ENCODE measurements at regions not wholly inside any gene's neighbourhood (a gene's known extent, or its start where the extent isn't known, plus 50 kb on each side); places are given as distances from the start of the nearest gene placed in this dataset.

DNA sequence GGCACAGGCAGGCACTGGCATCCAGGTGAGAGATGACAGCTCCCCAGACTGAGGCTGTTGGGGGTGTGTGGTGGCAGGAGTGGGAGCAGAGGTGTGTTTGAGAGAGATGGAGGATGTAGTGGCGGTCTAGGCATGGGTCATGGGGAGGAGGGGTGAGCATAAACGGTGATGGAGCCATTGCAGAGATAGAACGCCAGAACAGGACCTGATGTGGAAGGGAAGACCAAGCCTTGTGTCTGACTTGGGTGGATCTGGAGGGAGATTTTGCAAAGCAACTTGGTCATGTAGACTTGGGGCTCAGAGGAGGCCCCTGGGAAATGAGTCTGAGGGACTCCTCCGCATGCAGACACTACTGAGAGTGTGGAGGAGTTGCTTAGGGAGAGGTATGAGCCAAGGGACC is 50.0 kb upstream of the CLDN5 start:
- no peak for DNase-seq

DNA sequence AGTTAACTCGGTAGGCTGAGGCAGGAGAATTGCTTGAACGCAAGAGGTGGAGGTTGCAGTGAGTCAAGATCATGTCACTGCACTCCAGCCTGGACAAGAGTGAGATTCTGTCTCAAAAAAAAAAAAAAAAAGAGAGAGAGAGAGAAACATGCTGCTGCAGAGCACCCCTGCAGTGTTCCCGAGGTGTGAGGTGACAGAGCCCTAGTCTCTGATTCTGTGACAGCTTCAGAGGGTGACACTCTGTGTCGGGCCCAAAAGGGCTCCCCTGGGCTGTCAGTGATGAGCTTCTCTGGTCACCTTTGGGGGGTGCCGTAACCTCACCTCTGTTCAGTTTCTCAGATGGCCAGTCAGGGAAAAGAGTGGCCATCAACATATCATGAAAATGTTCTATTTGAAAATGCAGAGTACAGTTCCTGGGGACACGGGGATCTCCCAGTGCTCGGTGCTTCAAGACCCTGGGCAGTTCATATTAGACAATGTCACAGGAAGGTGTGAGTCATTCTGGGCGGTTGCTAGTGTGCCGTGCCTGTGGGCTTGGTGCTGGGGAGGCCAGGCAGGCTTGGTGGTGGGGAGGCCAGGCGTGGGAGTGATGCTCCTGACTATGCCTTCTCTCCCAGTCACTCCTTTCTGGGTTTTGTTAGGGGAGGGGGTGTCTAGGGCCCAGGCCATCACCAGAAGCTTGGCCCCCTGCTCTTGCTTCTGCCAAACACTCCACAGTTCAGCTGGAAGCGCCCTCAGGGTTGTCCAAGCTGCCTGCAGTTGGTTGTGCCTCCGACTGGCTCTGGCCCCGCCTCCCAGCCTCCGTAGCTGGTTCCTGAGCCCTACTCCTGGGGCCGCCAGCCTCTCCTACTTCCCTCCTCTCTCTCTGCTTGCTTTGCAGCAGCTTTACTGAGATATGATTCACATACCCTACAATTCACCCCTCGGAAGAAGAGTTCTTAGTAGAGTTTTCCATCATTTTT is 52.5 kb upstream of the CLDN5 start:
- DNase-seq, result no peak

DNA sequence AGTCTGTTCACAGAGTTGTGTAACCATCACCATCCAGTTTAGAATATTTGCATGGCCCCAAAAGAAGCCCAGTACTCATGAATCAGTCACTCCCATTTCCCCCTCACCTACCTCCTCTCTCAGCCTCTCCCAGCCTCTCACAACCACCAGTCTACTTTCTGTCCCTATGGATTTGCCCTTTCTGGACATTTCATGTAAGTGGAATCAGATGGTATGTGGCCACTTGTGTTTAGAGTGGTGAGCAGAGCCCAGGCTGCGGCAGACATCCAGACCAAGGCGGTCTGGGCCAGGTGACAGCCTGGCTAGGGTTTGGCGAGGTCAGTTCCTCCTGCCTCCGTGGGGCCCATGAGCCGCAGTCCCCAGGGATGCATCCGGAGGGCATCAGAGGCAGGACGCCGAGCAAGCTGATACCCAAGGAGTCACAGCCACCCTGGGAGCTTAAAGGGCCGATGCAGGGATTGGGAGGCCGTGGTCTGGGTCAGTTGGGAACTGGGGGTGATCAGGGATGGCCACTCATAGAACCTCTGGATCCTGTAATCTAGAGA is 53.3 kb upstream of the CLDN5 start:
- DNase-seq, result no peak

DNA sequence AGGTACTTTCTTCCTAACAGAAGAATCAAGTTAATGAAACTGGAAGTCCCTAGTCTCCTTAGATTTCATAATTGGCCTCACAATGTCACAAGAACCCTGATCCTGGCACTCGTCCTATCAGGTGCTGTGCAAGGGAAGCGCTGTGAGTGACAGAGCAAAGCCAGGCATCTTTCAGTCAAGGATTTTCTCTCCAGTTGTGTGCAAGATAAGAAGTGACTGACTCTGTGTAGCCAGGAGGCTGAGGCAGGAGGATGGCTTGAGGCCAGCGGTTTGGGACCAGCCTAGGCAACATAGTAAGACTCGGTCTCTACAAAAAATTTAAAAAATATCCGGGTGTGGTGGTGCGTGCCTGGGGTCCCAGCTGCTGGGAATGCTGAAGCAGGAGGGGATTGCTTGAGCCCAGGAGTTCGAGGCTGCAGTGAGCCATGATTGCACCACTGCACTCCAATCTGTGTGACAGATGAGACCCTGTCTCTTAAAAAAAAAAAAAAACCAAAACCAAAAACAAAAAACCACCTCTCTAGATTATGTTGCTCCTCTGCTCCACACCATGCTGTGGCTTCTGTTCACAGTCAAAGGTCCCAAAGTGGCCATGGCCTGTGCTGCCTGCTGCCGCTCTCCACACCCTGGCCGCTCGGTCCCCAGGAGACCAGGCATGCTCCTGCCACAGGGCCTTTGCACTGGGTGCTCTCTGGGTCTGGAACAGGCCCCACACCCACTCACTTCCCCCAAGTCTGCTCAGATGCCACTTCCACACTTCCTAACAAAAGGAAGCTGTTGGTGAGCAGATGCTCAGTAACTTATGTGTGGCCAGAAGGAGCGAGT is 54.2 kb upstream of the CLDN5 start:
- DNase-seq, result no peak

DNA sequence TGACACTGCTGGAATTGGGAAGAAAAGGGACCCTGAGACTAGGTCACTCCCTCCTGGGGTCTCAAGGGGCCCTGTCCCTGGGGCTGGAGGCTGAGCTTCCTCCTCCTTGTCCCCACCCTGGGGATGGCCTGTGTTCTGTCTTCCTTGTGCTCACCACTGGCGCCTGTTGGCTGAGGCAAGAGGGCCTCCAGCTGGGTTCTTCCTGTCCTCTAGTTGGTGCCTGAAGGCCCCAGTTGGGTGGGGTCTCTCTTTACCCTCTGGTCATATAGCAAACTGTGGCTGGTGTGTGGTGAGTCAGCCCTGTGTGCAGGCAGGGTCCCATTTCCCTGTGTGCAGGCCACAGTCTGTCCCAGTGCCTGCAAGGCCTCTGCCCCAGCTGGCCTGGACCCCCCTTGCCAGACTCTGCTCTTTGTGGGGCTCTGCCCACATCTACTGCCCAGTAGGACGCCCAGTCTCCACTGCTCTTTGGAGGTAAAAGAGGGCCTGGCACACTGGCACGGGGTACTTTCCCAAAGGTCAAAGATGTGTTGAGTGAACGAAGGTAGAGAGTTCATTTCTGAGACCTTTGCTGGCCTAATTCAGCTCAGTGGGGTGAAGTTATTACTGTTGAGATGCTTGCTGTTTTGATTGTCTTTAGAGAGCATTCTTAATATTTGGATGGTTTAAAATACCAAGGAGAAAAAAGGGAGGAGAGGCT is 55.1 kb upstream of the CLDN5 start:
- DNase-seq, result no peak

DNA sequence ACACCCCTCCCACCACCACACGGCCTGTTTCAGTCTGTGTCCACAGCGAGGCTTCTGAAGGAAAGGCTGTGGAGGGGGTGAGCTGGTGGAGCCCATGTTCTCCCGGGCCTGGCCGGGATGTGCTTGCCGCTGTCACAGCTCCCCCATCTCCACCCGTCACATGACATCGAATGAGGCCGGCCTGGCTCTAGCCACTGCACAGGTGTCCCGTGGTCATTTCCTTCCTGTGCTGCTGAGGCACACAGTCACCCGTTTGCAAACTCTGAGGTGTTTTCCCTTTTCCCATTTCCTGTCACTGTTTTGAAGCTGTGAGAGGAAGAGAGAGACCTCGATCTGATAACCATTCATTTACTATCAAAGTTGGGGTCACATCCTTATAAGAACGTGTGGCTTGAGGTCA is 55.7 kb upstream of the CLDN5 start:
- no peak for DNase-seq

DNA sequence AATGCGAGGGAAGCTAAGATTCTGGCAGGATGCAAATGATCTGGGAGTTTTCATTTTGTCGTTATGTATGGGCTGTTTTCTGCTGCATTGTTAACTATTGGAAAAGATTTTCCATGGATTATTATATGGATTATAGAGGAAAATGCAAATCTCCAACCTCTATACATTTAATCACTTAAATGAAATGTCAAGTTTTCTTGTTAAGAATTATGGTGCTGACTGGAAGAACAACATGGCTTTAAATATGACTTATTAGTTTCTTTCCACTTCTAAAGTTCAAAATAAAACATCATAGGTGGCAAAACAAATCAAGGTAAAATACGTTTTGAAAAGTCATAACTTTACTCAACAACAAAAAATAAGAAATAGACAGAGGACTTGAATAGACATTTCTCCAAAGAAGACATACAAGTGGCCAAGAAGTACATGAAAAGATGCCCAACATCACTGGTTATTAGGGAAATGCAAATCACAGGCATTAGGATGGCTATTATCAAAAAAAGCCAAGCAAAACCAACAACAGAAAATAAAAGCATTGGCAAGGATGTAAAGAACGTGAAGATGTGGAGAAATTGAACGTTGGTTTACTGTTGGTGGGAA is 56.2 kb upstream of the CLDN5 start:
- DNase-seq, result no peak

DNA sequence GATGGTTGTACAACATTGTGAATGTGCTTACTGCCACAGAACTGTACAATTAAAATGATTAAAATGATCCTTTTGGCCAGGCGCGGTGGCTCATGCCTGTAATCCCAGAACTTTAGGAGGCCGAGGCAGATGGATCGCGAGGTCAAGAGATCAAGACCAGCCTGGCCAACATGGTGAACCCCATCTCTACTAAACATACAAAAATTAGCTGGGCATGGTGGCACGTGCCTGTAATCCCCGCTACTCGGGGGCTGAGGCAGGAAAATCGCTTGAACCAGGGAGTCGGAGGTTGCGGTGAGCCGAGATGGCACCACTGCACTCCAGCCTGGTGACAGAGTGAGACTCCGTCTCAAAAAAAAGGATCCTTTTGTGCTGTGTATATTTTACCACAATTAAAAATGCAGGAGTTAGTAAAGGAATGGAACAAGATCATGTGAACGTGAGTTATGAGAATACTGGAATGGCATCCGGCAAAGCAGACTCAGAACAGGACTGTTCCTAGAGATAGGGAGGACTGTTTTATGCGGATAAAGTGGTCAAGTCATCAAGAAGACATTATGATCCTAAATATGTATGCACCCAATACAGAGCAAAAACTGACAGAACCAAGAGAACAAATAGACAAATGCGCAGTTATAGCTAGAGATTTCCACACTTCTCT is 58.0 kb upstream of the CLDN5 start:
- DNase-seq, result no peak

DNA sequence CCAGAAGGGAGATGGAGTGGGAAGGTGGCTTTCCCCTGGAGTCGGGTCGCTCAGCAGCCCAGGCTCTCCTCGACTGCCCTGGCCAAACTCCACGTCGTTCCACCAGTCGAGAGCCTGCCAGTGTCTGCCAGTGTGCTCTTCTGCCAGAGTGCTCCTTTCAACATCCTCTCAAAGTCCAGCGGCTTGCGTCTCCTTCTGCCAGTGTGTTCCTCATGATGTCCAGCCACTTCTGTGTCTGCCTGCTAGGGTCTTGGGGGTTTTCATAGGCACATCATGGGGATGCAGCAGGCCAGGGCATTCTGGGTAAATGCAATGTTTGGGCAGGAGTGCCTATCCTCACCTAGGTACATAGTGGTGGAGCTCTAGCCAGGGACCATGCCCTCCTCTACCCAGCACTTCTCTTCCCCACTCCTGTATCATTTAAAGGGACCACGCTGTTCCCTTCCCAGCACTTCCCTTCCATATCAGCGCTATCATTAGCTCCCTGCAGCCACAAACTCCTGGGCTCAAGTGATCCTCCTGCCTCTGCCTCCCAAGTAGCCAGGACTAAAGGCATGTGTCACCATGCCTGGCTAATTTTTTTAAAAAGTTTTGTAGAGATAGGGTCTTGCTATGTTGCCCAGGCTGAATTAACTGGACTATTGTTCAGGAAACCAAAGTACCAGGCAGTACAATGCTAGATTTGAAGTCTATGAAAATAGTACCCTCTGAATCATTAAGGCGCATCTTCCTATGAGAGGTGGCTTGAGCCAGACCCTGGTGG is 62.9 kb upstream of the CLDN5 start:
- no peak for DNase-seq

DNA sequence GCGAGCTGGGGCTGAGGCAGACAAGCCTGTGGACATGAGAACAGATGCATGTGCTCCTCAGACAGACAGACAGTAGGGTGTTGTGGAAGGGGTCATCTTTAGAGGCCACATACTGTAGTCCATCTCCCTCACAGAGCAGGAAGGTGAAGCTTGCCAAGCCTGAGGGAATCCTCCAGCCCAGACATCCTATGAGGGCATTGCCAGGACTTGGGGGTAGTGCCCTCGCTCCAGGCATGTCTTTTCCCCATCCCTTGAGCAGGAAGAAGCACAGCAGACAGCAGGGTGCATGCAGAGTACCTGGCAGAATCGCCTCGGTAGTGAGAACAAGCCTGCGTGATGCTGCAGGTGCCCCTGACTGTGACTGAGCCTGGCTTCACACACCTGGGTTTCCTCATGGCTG is 66.5 kb upstream of the CLDN5 start:
- DNase-seq, result no peak

DNA sequence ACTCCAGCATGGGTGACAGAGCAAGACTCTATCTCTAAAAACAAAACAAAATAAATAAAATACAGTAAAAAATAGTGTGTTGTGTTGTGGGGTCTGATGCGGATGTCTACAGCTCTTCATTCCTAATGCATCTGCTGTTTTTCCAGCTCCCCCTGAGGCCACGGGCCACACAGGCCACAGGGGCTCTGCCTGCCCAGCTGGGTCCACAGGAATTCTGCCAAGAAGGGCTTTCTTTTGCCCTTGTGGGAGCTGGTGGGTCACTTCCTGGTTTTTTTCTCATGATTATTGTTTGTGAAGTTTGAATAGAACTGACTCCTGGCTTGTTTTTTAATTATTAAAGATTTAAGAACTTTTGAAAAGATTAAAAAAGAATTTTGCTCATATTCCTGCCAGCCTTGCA is 67.4 kb upstream of the CLDN5 start:
- DNase-seq, result no peak

DNA sequence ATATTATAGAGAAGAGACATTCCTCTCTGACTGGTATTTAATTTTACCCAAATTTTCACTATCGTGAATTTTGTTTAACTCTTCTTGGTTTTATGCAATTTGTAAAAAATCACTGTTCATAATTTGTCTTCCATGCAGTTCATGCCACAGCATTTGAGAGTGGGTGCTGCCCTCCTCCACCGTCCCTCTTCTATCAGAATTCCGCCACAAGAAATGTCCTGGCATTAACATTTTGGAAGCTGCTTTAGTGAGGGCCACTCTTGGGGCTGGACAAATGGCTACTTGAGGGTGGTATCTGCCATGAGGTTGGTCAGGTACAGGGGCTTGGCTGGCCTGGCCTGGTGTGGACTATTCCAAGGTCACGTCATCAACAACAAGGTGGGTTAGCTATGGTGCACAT is 68.3 kb upstream of the CLDN5 start:
- no peak for DNase-seq

DNA sequence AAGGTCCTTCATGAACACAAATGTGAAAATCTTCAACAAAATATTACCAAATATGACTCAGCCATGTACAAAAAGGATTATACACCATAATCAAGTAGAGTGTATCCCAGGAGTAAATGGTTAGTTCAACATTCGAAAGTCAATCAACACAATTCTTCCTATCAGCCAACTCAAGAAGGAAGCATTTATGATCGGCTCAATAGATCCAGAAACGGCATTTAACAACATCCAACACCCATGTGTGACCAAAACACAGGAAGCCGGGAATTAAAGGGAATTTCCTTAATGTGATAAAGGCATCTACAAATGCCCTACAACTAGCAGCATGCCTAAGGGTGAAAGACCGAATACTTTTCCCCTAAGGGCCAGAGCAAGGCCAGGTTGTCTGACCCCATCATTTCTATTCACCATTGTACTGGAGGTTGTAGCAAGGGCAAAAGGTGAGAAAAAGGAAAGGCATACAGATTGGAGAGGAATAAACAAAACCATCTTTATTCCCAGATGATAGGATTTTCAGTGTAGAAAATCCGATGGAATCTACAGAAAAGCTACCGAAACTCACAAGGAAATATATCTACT is 69.9 kb upstream of the CLDN5 start:
- DNase-seq, result no peak

DNA sequence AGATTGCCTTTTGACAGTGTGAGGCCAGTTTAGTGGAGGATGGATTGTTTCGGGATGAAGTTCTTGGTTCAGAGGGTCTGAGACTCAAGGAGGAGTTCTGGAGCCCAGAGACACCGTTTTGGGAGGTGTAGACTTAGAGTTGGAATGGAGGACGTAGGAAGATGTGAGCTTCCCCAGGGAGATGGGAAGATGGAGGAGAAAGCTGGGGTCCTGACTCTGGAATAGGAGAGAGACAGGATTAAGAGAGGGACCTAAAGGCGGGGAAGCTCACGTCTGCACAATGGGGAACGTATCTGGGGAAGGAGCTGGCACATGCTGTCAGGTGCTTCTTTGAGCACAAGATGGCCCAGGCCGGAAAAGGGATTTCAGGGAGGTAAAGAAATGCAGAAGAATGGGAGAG is 71.3 kb upstream of the CLDN5 start:
- no peak for DNase-seq

DNA sequence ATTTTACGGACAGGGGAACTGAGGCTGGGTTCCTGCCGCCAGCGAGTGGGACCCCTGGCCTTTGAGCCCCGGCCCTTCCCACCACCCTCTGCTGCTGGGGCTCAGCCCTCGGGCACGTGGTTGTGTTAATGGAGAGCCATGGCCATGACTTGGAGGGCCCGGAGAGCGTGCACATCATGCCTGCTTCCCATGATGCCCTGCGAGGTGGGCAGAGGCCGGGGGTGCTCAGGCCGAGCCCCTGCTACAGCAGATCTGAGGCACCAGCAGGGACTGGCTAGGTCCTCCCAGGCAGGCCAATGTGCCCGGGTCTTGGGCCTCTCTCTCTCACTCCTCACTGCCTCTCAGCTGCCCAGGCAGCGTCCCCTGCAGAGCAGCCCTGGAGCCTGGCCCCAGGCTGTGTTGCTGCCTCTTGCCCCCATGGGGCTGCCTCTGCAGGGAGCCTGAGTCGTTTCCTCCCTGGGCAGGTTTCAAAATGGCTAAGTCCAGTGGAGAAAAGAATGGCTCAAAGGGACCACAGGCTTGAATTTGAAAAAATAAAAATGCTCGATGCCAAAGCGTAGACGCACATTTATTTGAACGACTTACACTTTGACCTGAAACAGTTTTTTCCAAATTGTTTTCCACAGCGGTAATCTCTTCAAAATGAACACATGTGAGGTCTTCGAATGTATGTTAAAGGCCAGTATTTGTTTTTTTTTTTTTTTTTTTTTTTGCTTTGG is 72.6 kb upstream of the CLDN5 start:
- DNase-seq, result no peak

DNA sequence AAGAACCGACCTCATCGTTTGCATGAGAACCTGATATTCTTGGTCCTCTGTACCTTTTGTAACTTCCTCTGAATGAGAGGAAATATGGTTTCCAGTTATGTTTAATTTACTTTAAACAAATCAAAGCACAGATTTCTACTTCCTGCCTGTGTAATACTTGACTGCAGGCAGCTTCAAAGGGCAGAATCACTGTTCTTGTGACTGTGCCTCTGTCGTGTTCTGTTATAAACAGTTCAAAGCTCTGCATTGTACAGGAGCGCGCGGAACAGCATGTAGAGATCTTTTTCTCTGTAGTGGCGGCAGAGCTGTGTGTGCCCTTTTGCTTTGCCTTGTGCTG is 73.2 kb upstream of the CLDN5 start:
- no peak for DNase-seq

DNA sequence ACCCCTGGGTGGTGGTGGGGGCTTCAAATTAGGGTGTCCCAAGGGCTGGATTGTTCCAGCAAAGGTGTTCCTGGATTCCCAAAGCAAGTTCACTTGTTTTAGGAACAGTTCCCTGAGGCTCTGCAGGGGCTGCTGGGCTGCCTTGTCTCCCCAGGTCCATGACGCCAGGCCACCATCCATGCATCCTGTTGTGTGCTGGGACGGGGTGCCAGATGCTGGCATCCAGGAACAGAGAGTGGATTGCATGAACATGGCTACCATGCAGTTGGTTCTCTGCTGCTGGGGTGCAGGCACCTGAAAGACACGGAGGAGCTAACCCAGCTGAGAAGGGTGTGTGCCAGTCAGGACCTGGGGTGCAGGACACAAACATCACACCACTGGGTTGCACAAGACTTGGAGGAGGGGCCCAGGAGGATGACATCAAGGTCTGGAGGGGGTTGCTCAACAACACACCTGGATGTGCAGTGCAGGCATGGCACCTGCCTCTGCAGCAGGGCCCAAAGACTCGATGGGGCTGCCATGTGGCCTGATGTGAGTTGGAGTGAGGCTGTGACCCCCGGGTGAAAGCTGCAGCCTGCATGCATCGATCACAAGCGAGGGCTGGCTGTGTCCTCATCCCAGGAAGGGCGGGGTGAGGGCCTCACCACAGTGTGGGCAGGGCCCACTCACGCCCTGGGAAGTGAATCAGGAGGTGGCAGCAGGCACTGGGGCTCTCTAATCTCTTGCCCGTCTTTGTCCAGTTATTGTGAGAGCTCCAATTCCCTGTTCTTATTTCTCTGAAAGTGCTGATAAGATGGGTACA is 74.0 kb upstream of the CLDN5 start:
- DNase-seq, result no peak

DNA sequence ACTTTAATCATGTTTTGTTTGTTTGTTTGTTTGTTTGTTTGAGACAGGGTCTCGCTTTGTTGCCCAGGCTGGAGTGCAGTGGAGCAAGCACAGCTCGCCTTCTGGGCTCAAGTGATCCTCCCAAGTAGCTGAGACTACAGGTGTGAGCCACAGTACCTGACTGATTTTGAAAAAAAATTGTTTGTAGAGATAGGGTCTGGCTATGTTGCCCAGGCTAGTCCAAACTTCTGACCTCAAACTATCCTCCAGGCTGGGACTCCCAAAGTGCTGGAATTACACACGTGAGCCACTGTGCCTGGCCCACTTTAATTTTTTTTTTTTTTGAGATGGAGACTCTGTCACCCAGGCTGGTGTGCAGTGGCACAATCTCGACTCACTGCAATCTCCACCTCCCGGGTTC is 74.8 kb upstream of the CLDN5 start:
- no peak for DNase-seq

DNA sequence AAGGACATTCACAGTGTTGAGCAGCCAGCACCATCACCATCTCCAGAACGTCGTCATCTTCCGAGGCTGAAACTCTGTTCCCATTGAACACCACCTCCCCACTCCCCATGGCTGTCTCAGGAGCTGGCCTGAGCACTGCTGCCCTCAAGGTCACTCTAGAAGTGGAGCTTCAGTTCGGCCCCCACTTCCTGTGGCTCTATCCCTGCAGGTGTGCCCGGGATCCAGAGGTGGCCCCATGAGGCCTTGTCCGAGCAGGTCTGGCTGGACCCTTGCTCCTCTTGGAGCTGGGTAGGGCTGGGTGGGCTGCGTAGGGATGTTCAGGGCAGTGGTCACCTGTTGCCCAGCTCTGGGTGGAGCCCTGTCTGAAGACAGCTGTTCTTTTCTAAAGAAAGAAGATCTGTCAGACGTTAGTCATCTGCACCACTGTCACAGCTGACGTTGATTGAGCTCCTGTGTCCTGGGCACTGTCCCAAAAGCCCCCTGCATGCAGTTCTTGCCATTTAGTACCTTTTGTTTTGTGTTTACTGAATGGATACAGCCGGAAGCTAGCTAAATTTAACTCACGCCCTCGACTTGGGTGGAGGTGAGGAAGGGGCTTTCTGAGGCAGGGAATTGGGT is 75.5 kb upstream of the CLDN5 start:
- no peak for DNase-seq
